ENCODE measurements at regions not wholly inside any gene's neighbourhood (a gene's known extent, or its start where the extent isn't known, plus 50 kb on each side); places are given as distances from the start of the nearest gene placed in this dataset.

DNA sequence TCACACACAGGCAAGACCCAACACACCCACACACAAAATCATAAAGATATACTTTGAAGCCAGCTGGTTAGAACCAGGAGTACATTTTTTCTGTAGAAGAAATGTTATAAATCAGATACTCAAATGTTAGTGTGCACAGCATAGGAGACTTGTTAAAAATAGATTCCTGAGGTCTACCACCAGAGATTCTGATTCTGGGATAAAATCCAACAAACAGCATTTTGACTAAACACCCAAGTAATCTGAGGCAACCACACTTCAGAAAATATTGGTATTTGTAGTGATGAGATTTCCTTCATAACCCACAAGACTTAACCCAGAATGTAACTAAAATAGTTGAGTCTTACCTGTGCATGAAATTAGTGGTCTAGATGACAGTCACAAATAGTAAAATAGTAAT lies 301.8 kb downstream of the HNRNPD start:
- no peak for DNase-seq

DNA sequence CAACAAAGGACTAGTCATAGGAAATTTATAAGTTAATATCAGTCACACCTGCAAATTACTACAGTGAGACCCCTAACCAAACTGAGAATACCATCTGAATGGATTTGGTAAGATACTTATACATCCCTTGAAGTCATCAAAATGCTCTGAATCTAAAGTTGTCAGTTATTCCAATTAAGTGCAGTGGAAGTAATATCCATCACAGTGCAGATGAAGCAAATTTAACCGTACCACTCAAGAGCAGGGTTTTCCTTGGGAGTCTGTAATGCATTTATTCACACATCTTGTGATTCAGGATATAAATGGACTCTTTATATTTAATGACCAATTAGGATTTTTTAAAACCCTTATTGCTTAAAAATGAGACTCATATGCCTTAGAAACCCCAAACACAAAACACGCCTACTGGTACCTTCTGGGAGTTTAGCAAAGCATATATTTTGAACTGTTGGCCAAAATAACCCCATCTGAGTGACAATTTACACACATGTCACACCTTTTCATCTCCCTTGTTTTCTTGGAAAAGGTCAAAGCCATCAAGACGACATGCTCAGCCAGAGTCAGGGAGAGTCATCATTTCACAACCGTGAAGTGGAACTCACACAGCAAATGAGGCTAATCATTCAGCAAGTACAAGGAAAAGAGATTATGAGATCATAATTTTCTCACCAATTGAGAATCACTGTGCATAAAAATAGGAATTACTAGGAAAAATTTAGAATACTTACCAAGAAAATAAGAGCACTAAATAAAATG lies 303.7 kb downstream of the HNRNPD start:
- DNase-seq, result no peak

GRCh38 chr4:82063017-82063416 lies 310.8 kb downstream of the HNRNPD start:
- no peak for DNase-seq

DNA sequence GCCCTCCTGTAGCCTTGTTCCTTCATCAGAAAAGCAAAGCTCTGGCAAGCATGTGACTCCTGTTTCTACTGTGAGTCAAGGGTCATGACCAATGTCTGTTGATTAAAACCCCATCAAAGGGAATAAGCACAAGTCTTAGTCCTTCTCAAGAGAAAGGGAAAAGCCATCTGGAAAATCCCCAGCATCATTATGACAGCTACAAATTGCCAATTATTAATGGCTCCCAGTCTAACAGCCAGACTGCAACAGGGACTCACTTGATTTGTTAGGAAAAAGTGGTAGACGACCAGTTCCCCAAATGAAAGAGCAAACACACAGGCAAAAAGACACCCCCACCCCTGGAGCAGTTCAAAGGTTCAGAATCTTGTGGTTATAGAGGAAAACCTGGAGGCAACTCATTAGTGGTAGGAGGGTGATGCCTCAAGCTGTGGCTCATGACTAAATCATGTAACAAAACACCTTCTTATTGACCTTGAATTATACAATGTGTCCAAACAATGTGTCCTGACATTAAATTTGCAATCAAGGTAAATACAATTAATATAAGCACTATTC lies 315.7 kb downstream of the HNRNPD start:
- DNase-seq, result no peak

DNA sequence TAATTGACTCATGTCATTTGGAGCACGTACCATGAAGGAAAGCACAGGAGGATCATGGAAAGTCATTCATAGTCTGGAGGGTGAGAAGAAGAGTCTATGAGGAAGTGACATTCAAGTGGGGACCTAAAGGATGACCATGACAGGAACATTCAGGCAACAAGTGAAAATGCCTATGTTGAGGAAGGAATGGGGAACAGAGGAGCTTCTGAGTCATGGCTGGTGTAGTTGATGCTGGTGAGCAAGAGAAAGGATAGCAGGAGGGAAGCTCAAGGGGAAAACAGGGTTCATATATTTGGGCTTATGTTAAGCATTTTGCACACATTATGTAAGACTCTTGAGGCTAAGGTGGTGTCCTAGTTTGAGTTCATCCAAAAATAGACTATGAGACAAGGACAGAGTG lies 318.6 kb downstream of the HNRNPD start:
- DNase-seq, result no peak

GRCh38 chr4:82053396-82053795 lies 320.4 kb downstream of the HNRNPD start:
- DNase-seq, result no peak

- no peak for DNase-seq
Observed at GRCh38 chr4:82050796-82051195, 323.0 kb downstream of the HNRNPD start.

DNA sequence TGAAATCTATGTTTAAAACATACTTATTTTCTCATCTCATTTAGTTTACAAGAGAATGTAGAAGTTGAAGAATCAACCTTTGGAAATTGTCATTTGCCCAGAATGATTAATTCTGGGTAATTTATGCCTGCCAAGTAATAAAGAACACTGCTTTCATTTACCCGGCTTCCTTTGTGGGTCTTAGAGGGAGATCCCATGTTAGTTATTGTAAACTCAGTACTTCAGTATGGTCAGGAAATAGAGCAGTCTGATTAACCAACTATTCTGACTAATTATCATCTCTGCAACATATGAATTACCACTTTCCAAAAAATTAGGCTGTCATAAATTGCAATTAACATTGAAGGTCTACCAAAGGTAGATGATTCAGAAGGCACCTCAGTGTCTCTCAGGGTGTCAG lies 324.5 kb downstream of the HNRNPD start:
- DNase-seq, result no peak

DNA sequence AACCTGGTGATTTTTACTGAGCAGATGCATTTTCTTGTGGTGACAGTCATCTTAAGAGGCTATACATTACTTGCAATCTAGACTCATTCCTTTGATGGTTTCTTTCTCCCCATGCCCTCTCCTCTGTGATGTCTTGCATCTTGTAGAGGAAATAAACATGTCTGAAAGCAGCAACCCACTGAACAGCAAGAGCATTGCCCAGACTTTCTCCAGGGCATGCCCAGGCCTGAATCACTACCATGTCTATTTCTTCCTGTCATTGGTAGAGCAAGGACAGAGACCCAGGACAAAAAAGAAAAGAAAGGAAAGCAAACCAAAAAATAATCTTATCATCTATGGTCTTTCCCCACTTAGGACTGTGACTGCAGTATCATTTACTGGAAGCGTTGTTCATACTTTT lies 326.1 kb downstream of the HNRNPD start:
- no peak for DNase-seq

DNA sequence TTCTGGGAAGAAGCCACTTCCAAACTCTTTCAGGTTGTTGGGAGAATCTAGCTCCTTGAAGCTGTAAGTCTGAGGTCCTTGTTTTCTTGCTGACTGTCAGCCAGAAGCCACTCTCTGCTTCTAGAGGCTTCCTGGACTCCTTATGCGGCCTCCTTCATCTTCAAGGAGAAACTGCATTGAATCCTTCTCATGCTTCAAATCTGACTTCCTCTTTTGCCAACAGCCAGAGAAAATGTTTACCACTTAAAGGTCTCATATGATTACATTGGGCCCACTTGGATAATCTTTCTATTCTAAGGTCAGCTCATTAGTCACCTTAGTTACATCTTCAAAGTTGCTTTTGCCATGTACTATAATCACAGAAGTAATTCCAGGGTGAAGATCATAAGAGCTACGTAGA lies 327.0 kb downstream of the HNRNPD start:
- DNase-seq, result no peak

DNA sequence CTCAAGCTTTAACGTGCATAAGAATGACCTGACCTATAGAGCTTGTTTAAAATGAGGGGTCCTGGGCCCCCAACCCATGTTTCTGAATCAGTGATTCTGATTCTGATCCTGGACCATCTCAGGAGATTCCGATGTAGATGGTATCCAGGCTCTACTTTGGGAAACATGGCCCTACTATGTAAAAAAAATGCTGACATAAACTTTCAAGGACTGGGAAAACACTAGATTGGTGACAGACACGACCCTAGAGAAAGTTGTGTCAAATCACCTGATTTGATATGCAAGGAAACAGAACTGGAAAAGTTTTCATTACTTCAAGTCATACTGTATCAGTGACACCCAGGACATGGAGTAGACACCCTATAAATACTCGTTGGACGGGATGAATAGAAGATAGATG lies 328.5 kb downstream of the HNRNPD start:
- no peak for DNase-seq

DNA sequence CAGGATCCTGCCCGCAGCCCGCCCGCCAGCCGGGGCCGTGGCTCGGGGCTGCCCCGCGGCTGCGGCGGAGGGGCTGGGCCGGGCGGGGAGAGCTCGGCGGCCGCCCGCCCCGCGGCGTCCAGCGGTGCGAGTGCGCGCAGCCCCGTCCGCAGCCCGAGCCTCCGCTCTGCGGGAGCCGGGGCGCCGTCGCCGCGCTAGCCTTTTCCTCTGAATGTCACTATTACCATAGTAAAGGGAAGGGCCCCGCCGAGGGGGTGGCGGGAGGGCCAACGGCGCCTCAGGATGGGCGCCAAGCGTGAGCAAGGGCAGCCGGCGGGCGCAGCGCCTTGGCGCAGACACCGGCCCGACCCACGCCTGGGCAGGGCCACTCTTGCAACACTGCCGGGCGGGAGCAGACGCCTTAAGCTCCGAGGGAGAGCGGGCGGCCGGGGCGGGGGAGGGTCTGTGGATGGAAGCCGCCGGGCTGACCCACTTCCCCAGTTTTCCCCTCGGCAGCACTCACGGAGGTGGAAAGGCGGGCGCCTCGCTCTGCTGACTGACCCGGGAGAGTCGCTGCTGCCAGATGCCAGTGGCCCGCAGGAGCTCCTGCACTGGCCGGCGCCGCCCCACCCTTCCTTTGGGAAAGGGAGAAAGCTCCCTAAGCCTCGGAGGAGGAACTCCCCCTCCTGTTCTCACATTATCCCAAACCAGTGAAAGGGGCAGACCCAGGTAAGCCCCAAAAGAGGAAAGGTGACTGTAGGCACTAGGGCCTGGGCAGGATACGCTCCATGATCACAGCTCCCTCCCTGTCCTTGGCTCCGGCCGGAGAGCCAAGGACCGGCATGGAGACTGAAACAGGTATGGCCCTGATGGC lies 329.4 kb downstream of the HNRNPD start:
- DNase-seq, result peak; percentile 77

DNA sequence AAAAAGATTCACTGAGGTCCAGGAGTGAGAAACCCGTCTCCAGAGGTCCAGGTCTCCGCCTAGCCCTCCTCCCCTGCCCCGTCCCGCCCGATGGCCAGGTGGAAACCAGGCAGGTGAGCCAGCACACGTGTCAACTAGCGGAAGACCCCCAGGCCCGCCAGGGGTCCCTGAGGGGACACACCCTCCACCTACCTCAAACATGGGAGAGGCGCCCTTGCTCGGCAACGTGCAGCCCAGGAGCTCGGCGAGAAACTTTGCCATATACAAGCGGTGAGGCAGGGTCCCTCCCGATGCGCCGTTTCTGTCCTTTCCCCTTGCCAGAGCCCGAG lies 330.0 kb downstream of the HNRNPD start:
- DNase-seq, result no peak

DNA sequence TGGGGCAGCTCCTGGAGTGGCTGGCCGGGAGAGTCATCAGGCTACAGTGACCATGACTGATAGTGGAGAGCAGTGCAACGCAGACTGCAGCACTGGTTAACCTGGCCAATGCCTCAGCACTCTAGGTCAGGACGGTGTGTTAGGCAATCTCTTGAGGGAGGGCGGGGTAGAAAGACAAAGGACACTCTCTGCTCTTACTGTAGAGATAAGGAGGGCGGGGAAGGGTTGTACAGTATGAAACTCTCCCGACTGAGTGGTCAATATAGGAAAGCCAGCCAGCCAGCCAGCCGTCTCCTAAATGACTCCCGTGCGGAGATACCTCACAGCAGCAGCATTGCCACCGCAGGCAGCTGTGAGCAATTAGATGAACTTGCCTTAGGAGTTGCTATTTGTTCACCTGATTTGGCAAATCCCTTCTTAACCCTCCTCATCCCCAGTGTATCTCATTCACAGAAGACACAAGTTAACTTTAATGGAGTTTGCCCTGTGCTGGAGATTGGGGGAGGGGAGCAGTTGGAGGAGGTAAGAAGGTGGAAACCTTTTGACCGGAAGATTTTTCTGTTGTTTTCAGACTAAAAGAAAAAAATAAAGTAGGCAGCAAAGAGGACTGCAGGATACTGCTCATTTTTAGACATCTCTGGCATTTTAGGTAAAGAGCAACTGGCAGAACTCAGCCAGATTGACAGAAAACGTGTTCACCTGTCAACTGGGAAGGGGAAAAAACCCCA lies 330.5 kb downstream of the HNRNPD start:
- DNase-seq, result peak; percentile 8

GRCh38 chr4:82042042-82042441 lies 331.7 kb downstream of the HNRNPD start:
- DNase-seq, result no peak

- no peak for DNase-seq
Observed at GRCh38 chr4:82038936-82039335, 334.9 kb downstream of the HNRNPD start.

GRCh38 chr4:82036181-82036580 lies 337.6 kb downstream of the HNRNPD start:
- DNase-seq, result no peak

DNA sequence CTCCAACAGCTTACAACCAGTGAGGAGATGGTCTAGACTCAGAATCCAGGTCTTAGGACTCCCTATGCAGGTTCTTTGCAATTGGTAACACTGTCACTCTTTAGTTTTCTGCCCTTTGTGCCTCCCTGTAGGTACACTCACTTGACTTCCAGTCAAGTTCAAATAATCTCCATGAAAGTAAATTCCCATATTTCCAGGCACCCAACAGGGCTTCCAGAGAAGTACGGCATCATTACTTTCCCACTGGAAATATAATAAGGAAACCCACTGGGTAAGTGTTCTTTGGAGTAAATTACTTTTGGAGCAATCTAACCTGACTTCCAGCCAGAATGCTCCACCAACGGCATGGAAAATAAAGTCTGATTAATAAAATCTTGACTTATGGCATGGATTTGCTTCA lies 338.9 kb downstream of the HNRNPD start:
- DNase-seq, result no peak

DNA sequence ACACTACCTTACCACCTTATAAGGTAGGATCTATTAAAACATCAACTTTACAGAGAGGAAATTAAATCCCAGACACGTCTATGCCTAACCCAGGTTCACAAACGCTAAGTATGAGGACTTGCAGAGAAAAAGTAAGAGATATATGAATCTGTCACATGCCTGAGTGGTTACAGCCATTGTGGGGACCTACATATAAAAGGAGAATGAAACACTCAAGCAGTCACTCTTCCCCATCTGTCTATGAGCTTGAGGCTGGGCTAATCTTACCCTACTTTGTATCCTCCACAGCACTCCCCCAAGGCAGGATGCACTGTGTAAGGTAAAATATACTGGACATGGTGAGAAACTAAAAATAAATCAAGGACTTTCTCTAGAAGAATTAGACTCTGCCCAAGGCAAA lies 339.9 kb downstream of the HNRNPD start:
- DNase-seq, result no peak

GRCh38 chr4:82031376-82031927 lies 342.3 kb downstream of the HNRNPD start:
- DNase-seq, result no peak

- DNase-seq, result peak; percentile 32
Observed at GRCh38 chr4:82017680-82018079, 356.1 kb downstream of the HNRNPD start.

DNA sequence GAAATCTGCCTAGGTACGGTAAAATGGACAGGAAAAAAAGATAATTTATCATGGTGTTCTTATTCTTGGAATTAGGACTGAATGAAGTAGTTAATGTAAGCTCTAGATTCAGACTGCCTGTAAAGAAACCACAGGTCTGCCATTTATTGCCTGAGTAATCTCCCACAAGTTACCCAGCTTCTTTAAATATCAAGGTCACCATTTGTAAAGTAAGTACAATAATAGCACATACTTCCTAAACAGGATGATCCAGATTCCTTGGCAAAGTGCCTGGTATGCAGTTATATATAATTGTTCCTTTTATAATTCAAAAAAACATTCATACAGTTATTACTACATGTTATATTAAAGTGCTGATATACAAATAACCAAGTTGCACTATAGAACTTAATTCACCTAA lies 368.6 kb downstream of the HNRNPD start:
- DNase-seq, result no peak

GRCh38 chr4:81997313-81997712 lies 376.5 kb downstream of the HNRNPD start:
- no peak for DNase-seq

All from DMS53 (cell line).